HEK293 (cell line): ENCODE measurements at regions not wholly inside any gene's neighbourhood (a gene's known extent, or its start where the extent isn't known, plus 50 kb on each side); places are given as distances from the start of the nearest gene placed in this dataset.
"Not testable (repeated sequence)": the region's sequence is repeated elsewhere in the genome, so short reads cannot be mapped to it uniquely, and the experiment has no call there.

Experiments
- CTCF ChIA-PET: fragments of 350-600 bp; formaldehyde crosslinking; extraction: SDS; loops from one replicate; lab custom pipeline; 2021; ENCODE audit warnings: antibody characterized with exemption; lab: Yijun Ruan, JAX
- POLR2A ChIA-PET: fragments of 300-600 bp; formaldehyde crosslinking; extraction: SDS; loops from one replicate; lab custom pipeline; 2020; ENCODE audit warnings: antibody characterized with exemption, inconsistent platforms; lab: Yijun Ruan, JAX
- H3K27ac ChIP-seq: fragments of 200-500 bp; sonication (Bioruptor generic); 2 replicates; pipeline ENCODE4 v1.5.1; 2014; ENCODE audit warnings: low read depth, low read length, control low read depth, inconsistent platforms; ENCODE audit errors: extremely low read depth
- H3K36me3 ChIP-seq, 2 experiments: fragments of 200-500 bp in 1 of 2; sonication (Bioruptor generic) in 1 of 2; 1 replicate in 1 of 2; 2 replicates in 1 of 2; pipeline ENCODE4 v1.5.1; 2014 to 2017; ENCODE audit warnings: inconsistent platforms in 2 of 2, low read length in 2 of 2; ENCODE audit not compliant: control insufficient read depth in 2 of 2, insufficient read depth in 1 of 2
- H3K4me1 ChIP-seq: fragments of 200-500 bp; sonication (Bioruptor generic); 2 replicates; pipeline ENCODE4 v1.5.1; 2014; ENCODE audit warnings: mild to moderate bottlenecking, low read length, inconsistent platforms; ENCODE audit not compliant: control insufficient read depth, insufficient read depth
- H3K4me3 ChIP-seq: 2 replicates; pipeline ENCODE4 v1.5.1; 2011; ENCODE audit warnings: low read depth, mild to moderate bottlenecking, control low read depth, low read length, moderate library complexity
- H3K9me3 ChIP-seq: fragments of 200-500 bp; sonication (Bioruptor generic); 2 replicates; pipeline ENCODE4 v1.5.1; 2014; ENCODE audit warnings: low read depth, low read length, inconsistent platforms; ENCODE audit not compliant: control insufficient read depth, insufficient read depth
- ELK4 ChIP-seq: IDR thresholded peaks from 2 replicates; pipeline ENCODE4 v1.6.1; 2011; ENCODE audit warnings: mild to moderate bottlenecking, low read depth, low read length, borderline replicate concordance
- FEZF1 ChIP-seq: fragments of 450-650 bp; formaldehyde crosslinking; IDR thresholded peaks from 2 replicates; pipeline ENCODE4 v1.5.1; 2016; ENCODE audit warnings: missing biosample characterization, missing genetic modification characterization
- GFI1B ChIP-seq: fragments of 450-650 bp; formaldehyde crosslinking; IDR thresholded peaks from 2 replicates; pipeline ENCODE4 v1.5.1; 2016; ENCODE audit warnings: missing biosample characterization, missing genetic modification characterization
- HIC1 ChIP-seq: fragments of 450-650 bp; formaldehyde crosslinking; IDR thresholded peaks from 2 replicates; pipeline ENCODE4 v1.5.1; 2016; ENCODE audit warnings: missing biosample characterization, missing genetic modification characterization
- KLF1 ChIP-seq: fragments of 450-650 bp; formaldehyde crosslinking; IDR thresholded peaks from 2 replicates; pipeline ENCODE4 v1.5.1; 2016; ENCODE audit warnings: missing biosample characterization, missing genetic modification characterization
- PATZ1 ChIP-seq: fragments of 450-650 bp; formaldehyde crosslinking; IDR thresholded peaks from 2 replicates; pipeline ENCODE4 v1.5.1; 2016; ENCODE audit warnings: missing biosample characterization, missing genetic modification characterization
- PRDM6 ChIP-seq: fragments of 450-650 bp; formaldehyde crosslinking; IDR thresholded peaks from 2 replicates; pipeline ENCODE4 v1.5.1; 2017; ENCODE audit warnings: missing biosample characterization, missing genetic modification characterization
- SALL2 ChIP-seq: fragments of 450-650 bp; formaldehyde crosslinking; IDR thresholded peaks from 2 replicates; pipeline ENCODE4 v1.5.0; 2017; ENCODE audit warnings: missing biosample characterization, mild to moderate bottlenecking, missing genetic modification characterization, borderline replicate concordance
- ZBTB8A ChIP-seq: fragments of 450-650 bp; formaldehyde crosslinking; IDR thresholded peaks from 2 replicates; pipeline ENCODE4 v1.5.1; 2016; ENCODE audit warnings: missing biosample characterization, missing genetic modification characterization
- ZNF10 ChIP-seq: fragments of 450-650 bp; formaldehyde crosslinking; IDR thresholded peaks from 2 replicates; pipeline ENCODE4 v1.5.1; 2017; ENCODE audit warnings: missing biosample characterization, missing genetic modification characterization
- ZNF211 ChIP-seq: fragments of 450-650 bp; formaldehyde crosslinking; IDR thresholded peaks from 2 replicates; pipeline ENCODE4 v1.5.1; 2016; ENCODE audit warnings: low read depth, missing biosample characterization, missing genetic modification characterization
- ZNF26 ChIP-seq: fragments of 450-650 bp; formaldehyde crosslinking; IDR thresholded peaks from 2 replicates; pipeline ENCODE4 v1.5.1; 2016; ENCODE audit warnings: missing biosample characterization, missing genetic modification characterization
- ZNF292 ChIP-seq: fragments of 450-650 bp; formaldehyde crosslinking; IDR thresholded peaks from 2 replicates; pipeline ENCODE4 v1.5.1; 2016; ENCODE audit warnings: low read depth, missing biosample characterization, missing genetic modification characterization, borderline replicate concordance
- ZNF48 ChIP-seq: fragments of 450-650 bp; formaldehyde crosslinking; IDR thresholded peaks from 2 replicates; pipeline ENCODE4 v1.5.1; 2016; ENCODE audit warnings: missing biosample characterization, missing genetic modification characterization
- ZNF580 ChIP-seq: fragments of 450-650 bp; formaldehyde crosslinking; IDR thresholded peaks from 2 replicates; pipeline ENCODE4 v1.5.1; 2016; ENCODE audit warnings: missing biosample characterization, missing genetic modification characterization
- ZNF670 ChIP-seq: fragments of 450-650 bp; formaldehyde crosslinking; IDR thresholded peaks from 2 replicates; pipeline ENCODE4 v1.5.1; 2016; ENCODE audit warnings: missing biosample characterization, missing genetic modification characterization, low read depth
- ZNF837 ChIP-seq: fragments of 450-650 bp; formaldehyde crosslinking; IDR thresholded peaks from 2 replicates; pipeline ENCODE4 v1.5.1; 2016; ENCODE audit warnings: missing biosample characterization, missing genetic modification characterization

GRCh38 chr4:25991340-25991739 is 77.3 kb downstream of the SMIM20 start:
- no peaks in the 10 kb centered on the region for H3K36me3 ChIP-seq
- ChIA-PET POLR2A (no interaction called here), CTCF (no interaction called here)
- TF ChIP-seq FEZF1 (tag by site-specific recombination) (peak; percentile 28; the same call in 1 of the 2 replicates), ZNF10 (tag by site-specific recombination) (no peak), GFI1B (no peak), ZNF292 (no peak), ZNF837 (tag by site-specific recombination) (no peak)
- no peaks in the 10 kb centered on the region for H3K4me1 ChIP-seq
- no peaks in the 10 kb centered on the region for H3K9me3 ChIP-seq
- no peak overlapping the region for H3K27ac ChIP-seq
- H3K4me3 ChIP-seq = no peak overlapping the region

DNA sequence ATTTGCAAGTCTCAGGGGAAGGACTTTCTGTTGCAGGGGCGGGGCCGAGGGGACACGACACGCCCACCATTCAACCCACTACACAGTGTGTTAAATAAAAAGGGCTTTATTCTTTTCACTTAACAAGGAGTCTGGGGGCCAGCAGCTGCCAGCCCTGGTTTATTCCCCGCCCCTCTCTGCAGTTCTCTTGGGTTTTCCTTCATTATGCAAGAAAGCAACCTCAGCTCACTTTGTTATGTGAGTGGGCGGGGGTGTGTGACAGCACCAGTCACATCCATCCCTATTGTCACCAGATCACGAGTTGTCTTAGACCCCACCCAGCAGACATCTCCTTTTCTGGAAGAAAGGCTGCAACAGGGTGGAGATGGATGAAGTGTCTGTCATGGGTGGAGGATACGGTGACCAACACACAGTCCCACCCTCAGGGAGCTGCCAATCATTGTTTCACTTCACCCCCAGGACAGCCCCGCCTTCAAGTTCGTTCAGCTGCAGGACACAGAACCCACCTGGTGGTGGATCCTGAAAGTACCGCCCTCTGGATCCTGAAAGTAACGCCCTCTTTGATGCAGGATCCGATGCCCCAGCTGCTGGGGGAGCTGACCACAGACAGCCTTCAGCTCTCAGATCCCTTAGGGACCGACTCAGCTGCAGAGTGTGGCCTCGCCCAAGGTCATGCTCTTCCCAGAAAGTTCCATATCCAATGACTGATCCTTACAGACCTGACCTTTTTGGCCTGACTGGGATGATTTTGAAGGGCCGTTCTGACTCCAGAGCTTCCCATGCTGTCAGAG is 79.6 kb downstream of the SMIM20 start:
- TF ChIP-seq KLF1 (tag by site-specific recombination) (peak; percentile 63; the same call in 1 of the 2 replicates), ZBTB8A (tag by site-specific recombination) (no peak), ZNF211 (tag by site-specific recombination) (no peak), ZNF580 (tag by site-specific recombination) (no peak), ELK4 (no peak), ZNF48 (tag by site-specific recombination) (no peak), HIC1 (tag by site-specific recombination) (no peak), ZNF670 (tag by site-specific recombination) (no peak)
- H3K4me1 ChIP-seq = no peaks in the 10 kb centered on the region
- H3K9me3 ChIP-seq = no peaks in the 10 kb centered on the region
- no peak overlapping the region for H3K4me3 ChIP-seq
- H3K36me3 ChIP-seq = no peaks in the 10 kb centered on the region
- CTCF ChIA-PET = no interaction called here
- POLR2A ChIA-PET = no interaction called here
- H3K27ac ChIP-seq = no peak overlapping the region

DNA sequence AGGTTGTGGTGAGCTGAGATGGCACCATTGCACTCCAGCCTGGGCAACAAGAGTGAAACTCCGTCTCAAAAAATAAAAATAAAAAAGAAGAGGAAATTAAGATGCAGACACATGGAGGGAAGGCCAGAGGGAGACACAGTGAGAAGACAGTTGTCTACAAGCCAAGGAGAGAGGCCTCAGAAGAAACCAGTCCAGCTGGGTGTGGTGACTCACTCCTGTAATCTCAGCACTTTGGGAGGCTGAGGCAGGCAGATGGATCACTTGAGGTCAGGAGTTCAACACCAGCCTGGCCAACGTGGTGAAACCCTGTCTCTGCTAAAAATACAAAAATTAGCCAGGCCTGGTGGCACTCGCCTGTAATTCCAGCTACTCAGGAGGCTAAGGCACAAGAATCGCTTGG is 80.6 kb downstream of the SMIM20 start:
- H3K4me3 ChIP-seq, POLR2A ChIA-PET, H3K9me3 ChIP-seq, H3K36me3 ChIP-seq, H3K27ac ChIP-seq, H3K4me1 ChIP-seq, CTCF ChIA-PET: not testable (repeated sequence)

GRCh38 chr4:26000274-26000950 is 86.4 kb downstream of the SMIM20 start:
- no peak overlapping the region for H3K27ac ChIP-seq
- ChIA-PET CTCF (interaction anchor here (0.6 to 3.2 kb wide), 3 partner anchors 13 to 409 kb away, joined by 4 to 22 read pairs (median 5); no protein-coding TSS in a partner anchor), POLR2A (interaction anchor here (0.5 kb wide), 1 partner anchor 318 kb away, joined by 3 read pairs; no protein-coding TSS in a partner anchor)
- H3K4me3 ChIP-seq = no peak overlapping the region
- H3K36me3 ChIP-seq = no peaks in the 10 kb centered on the region
- H3K4me1 ChIP-seq = no peaks in the 10 kb centered on the region
- no peaks in the 10 kb centered on the region for H3K9me3 ChIP-seq
- TF ChIP-seq PRDM6 (tag by site-specific recombination) = no peak
- no peak for TF ChIP-seq ZNF26 (tag by site-specific recombination)
- TF ChIP-seq SALL2 (tag by site-specific recombination) = no peak
- TF ChIP-seq PATZ1 = no peak
